PC-3 (cell line): ENCODE measurements at regions not wholly inside any gene's neighbourhood (a gene's known extent, or its start where the extent isn't known, plus 50 kb on each side); places are given as distances from the start of the nearest gene placed in this dataset.

Experiments
- EZH2 ChIP-seq: fragments of 300-600 bp; sonication (generic); IDR thresholded peaks from one replicate; pipeline ENCODE4 v1.6.1; 2017; ENCODE audit warnings: antibody characterized with exemption, mild to moderate bottlenecking, low read length; ENCODE audit not compliant: unreplicated experiment
- EZH2phosphoT487 ChIP-seq: fragments of 300-600 bp; sonication (generic); IDR thresholded peaks from 2 replicates; pipeline ENCODE4 v1.6.1; 2018; ENCODE audit warnings: mild to moderate bottlenecking, antibody characterized with exemption, low read length, borderline replicate concordance
- TF ChIP-seq, protein P1 (sequence below): fragments of 300-600 bp; sonication (generic); conservative IDR thresholded peaks from 2 replicates; pipeline ENCODE4 v1.5.1; 2017; ENCODE audit warnings: antibody characterized with exemption, low read depth, mild to moderate bottlenecking, low read length

DNA sequence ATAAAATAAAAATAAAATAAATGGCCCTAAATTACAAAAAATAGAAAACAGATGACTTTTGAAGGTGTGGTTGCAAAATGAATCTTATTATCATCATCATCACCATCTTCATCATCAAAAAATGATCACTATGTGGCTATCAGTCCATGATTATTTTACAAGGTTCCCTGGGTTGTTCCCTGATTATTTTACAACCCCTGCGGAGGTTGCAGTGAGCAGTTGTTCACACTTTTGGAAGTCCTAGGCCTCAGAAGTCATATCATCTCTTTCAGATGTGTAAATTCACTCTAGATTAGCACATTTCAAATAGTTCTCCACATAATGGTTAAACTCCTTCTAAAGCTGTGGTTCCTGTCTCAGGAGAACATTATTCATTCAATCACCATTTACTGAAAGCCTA, 57.4 kb upstream of the NR5A2 start:
- TF ChIP-seq, protein P1, sequence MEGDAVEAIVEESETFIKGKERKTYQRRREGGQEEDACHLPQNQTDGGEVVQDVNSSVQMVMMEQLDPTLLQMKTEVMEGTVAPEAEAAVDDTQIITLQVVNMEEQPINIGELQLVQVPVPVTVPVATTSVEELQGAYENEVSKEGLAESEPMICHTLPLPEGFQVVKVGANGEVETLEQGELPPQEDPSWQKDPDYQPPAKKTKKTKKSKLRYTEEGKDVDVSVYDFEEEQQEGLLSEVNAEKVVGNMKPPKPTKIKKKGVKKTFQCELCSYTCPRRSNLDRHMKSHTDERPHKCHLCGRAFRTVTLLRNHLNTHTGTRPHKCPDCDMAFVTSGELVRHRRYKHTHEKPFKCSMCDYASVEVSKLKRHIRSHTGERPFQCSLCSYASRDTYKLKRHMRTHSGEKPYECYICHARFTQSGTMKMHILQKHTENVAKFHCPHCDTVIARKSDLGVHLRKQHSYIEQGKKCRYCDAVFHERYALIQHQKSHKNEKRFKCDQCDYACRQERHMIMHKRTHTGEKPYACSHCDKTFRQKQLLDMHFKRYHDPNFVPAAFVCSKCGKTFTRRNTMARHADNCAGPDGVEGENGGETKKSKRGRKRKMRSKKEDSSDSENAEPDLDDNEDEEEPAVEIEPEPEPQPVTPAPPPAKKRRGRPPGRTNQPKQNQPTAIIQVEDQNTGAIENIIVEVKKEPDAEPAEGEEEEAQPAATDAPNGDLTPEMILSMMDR: no peak
- no peak for TF ChIP-seq EZH2phosphoT487
- TF ChIP-seq EZH2: no peak
